Right kidney (tissue), 1 donor: ENCODE measurements at regions not wholly inside any gene's neighbourhood (a gene's known extent, or its start where the extent isn't known, plus 50 kb on each side); places are given as distances from the start of the nearest gene placed in this dataset.
"Not testable (repeated sequence)": the region's sequence is repeated elsewhere in the genome, so short reads cannot be mapped to it uniquely, and the experiment has no call there.

Experiments used
- DNase-seq: peaks from one replicate; pipeline ENCODE4 v3.0.0-alpha.2; 2016

- DNase-seq, result no peak
These were observed 86.3 kb downstream of the GYPE start for GRCh38 chr4:143819029-143819428.

DNA sequence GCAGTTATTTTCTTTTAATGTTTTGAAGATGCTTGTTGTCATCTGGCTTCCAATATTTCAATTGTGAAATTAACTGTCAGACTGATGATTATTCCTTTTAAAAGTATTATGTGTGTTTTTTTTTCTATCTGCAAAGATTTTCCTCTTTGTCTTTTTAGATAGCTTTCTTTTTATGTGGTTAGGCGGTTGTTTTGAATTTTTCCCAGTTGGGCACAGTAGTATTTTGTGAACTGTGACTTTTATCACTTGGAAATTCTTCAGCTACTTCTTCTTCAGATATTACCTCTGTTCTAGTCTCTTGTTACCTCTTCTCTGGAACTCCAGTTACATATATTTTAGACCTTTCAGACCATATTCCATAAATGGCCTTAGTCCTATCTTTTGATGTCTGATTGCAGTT lies 87.5 kb downstream of the GYPE start:
- DNase-seq, result not testable (repeated sequence)

- not testable (repeated sequence) for DNase-seq
These were observed 90.0 kb downstream of the GYPE start for GRCh38 chr4:143815375-143815774.

DNA sequence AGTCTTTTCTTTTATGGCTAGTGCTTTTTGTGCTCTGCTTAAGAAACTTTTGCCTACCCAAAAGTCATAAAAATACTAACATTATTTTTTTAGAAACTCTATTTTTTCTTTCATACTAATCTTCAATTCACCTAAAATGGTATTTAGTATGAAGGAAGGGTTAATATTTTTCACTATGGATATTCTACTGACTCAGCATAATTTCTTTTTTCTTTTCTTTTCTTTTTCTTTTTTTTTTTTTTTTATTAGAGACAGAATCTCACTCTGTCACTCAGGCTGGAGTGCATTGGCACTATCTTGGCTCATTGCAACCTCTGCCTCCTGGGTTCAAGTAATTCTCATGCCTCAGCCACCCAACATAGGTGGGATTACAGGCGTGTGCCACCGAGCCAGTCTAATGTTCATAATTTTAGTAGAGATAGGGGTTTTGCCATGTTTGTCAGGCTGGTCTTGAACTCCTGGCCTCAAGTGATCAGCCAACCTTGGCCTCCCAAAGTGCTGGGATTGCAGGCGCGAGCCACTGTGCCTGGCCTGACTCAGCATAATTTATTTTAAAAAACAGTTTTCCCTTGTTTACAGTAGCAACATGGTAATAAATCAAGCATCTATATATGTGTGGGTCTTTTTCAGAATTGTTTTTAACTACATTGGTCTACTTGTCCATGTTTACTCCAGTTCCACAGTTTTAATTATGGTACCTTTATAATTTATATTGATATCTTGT lies 91.8 kb downstream of the GYPE start:
- not testable (repeated sequence) for DNase-seq

GRCh38 chr4:143791693-143792092 lies 91.2 kb upstream of the FREM3 start:
- not testable (repeated sequence) for DNase-seq

GRCh38 chr4:143790425-143790824 lies 90.0 kb upstream of the FREM3 start:
- not testable (repeated sequence) for DNase-seq

GRCh38 chr4:143789618-143790017 lies 89.1 kb upstream of the FREM3 start:
- DNase-seq, result not testable (repeated sequence)

DNA sequence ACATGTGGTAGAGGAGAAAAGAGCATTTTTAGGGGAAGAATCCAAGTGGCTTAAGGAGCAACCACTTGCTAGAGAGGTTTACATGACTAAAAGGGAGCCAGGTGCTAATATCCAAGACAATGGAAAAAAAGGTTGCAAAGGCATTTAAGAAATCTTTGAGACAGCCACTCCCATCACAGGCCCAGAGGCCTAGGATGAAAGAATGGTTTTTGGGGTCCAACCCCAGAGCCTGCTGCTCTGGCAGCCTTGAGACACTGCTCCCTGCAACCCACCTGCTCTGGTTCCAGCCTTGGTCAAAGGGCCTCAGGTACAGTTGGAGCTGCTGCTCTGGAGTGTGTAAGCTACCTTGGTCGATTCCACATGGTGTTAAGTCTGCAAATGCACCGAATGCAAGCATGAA lies 84.1 kb upstream of the FREM3 start:
- no peak for DNase-seq

DNA sequence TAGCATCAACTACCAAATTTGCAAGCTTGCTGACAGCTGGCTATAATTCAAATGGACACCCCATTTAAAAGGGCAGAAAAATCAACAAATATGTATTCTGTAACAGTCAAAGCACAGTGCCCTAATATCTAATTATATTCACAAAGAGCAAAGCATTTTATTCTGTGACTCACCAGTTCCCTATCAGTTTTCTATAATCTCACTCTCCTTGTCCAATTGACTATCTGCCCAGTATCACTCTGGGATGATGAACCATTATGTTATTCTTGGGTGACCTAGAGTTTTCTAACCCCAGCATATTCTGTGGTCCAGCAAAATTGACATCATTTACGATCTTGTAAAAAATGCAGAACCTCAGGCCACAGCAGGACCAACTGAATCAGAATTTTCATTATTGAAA lies 82.0 kb upstream of the FREM3 start:
- DNase-seq, result no peak

- peak; percentile 12 for DNase-seq
These were observed 73.8 kb upstream of the FREM3 start for GRCh38 chr4:143773998-143774895.

DNA sequence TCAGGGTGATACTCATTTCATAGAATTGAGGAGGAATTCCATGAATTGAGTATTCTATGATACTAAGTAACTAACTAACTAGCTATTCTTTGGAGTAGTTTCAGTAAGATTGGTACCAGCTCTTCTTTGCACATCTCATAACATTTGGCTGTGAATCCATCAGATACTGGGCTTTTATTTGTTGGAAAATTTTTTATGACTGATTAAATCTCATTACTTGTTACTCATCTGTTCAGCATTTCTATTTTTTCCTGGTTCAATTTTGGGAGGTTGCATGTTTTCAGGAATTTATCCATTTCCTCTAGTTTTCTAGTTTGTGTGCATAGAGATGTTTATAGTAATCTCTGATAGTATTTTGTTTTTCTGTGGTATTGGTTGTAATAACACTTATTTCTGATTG lies 70.8 kb upstream of the FREM3 start:
- DNase-seq, result no peak

DNA sequence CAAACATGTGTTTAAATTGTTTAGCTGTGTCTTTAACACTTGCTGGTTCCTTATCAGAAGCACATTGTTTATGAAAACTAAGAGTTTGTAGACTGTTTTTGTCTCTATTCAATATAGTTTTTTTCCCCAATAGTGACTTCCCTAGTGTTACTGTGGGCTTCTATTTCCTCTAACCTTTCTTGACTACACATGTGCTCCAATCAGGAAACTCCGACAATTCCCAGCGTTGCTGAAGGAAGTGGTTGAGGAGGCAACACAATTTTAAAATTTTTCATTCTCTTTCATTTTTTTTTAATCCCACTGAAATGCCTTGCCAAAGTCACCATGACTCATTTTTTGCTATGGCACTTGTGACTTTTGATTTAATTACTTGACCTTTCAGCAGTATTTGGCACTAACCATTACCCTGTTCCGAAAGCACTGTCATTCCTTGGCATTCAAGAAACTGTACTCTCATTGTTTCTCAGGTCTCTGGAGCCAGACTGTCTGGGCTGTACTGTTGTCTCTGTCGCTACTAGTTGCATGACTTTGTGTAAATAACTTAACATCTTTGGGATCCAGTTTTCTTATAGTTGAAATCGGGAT lies 67.6 kb upstream of the FREM3 start:
- no peak for DNase-seq

- DNase-seq, result no peak
These were observed 63.1 kb upstream of the FREM3 start for GRCh38 chr4:143763587-143763986.

GRCh38 chr4:143762511-143762910 lies 62.0 kb upstream of the FREM3 start:
- no peak for DNase-seq
